GM23338 (cell line): ENCODE measurements at regions not wholly inside any gene's neighbourhood (a gene's known extent, or its start where the extent isn't known, plus 50 kb on each side); places are given as distances from the start of the nearest gene placed in this dataset.
"Not testable (repeated sequence)": the region's sequence is repeated elsewhere in the genome, so short reads cannot be mapped to it uniquely, and the experiment has no call there.

Experiments
- ATAC-seq: fragments of 200-7000 bp; cut with Tn5 transposase; 3 replicates; pipeline ENCODE4 v1.9.1; 2020
- DNase-seq: peaks from one replicate; pipeline ENCODE4 v3.0.0-alpha.2; 2015; ENCODE audit warnings: low spot score
- H2AFZ ChIP-seq: fragments of 200-600 bp; sonication (generic); 2 replicates; pipeline ENCODE4 v1.8.0; 2016; ENCODE audit warnings: antibody characterized with exemption, mild to moderate bottlenecking, moderate library complexity
- H3F3A ChIP-seq: fragments of 200-600 bp; sonication (generic); replicated peaks from 2 replicates; pipeline ENCODE4 v1.8.0; 2017; ENCODE audit warnings: antibody characterized with exemption, mixed run types, low read depth
- H3K27ac ChIP-seq: fragments of 200-600 bp; sonication (generic); 2 replicates; pipeline ENCODE4 v1.6.1; 2016; ENCODE audit warnings: low read depth
- H3K27me3 ChIP-seq: fragments of 200-600 bp; sonication (generic); 2 replicates; pipeline ENCODE4 v1.8.0; 2016; ENCODE audit warnings: mild to moderate bottlenecking, mixed run types, moderate library complexity; ENCODE audit not compliant: insufficient read depth
- H3K36me3 ChIP-seq: fragments of 200-600 bp; sonication (generic); 2 replicates; pipeline ENCODE4 v1.8.0; 2016; ENCODE audit warnings: mild to moderate bottlenecking; ENCODE audit not compliant: insufficient read depth
- H3K4me1 ChIP-seq: fragments of 200-600 bp; sonication (generic); 2 replicates; pipeline ENCODE4 v1.8.0; 2016; ENCODE audit warnings: mild to moderate bottlenecking, moderate library complexity; ENCODE audit not compliant: insufficient read depth
- H3K4me2 ChIP-seq: fragments of 200-600 bp; sonication (generic); 2 replicates; pipeline ENCODE4 v1.7.1; 2017; ENCODE audit warnings: mixed run types
- H3K4me3 ChIP-seq: fragments of 200-600 bp; sonication (generic); 2 replicates; pipeline ENCODE4 v1.6.1; 2016; ENCODE audit warnings: mixed run types
- H3K79me2 ChIP-seq: fragments of 200-600 bp; sonication (generic); replicated peaks from 2 replicates; pipeline ENCODE4 v1.8.0; 2017; ENCODE audit warnings: mild to moderate bottlenecking; ENCODE audit not compliant: insufficient read depth
- H3K9me2 ChIP-seq: fragments of 200-600 bp; sonication (generic); 2 replicates; pipeline ENCODE4 v1.8.0; 2017; ENCODE audit not compliant: insufficient read depth
- H4K20me1 ChIP-seq: fragments of 200-600 bp; sonication (generic); replicated peaks from 2 replicates; pipeline ENCODE4 v1.8.0; 2017; ENCODE audit warnings: mild to moderate bottlenecking; ENCODE audit not compliant: insufficient read depth
- H3K27ac Mint-ChIP-seq: 2 replicates; pipeline ENCODE4 v1.8.0; 2020; ENCODE audit warnings: inconsistent platforms, mild to moderate bottlenecking, moderate library complexity, mixed read lengths
- H3K27me3 Mint-ChIP-seq: 3 replicates; pipeline ENCODE4 v1.8.0; 2022; ENCODE audit warnings: low read depth, mild to moderate bottlenecking, moderate library complexity, mixed read lengths, inconsistent platforms; ENCODE audit not compliant: insufficient read depth, poor library complexity
- H3K36me3 Mint-ChIP-seq: 3 replicates; pipeline ENCODE4 v1.8.0; 2021; ENCODE audit warnings: low read depth, mild to moderate bottlenecking, inconsistent platforms, moderate library complexity, mixed read lengths
- H3K4me1 Mint-ChIP-seq: 3 replicates; pipeline ENCODE4 v1.8.0; 2020; ENCODE audit warnings: mild to moderate bottlenecking, inconsistent platforms, mixed read lengths
- H3K4me3 Mint-ChIP-seq: 3 replicates; pipeline ENCODE4 v1.8.0; 2021; ENCODE audit warnings: moderate library complexity, mild to moderate bottlenecking, inconsistent platforms, mixed read lengths
- H3K9me3 Mint-ChIP-seq: 3 replicates; pipeline ENCODE4 v1.8.0; 2020; ENCODE audit warnings: moderate library complexity, mild to moderate bottlenecking, inconsistent platforms, mixed read lengths

GRCh38 chr1:149241272-149241671, 137.9 kb upstream of the NBPF9 start:
- not testable (repeated sequence) for H3K9me3 Mint-ChIP-seq, ATAC-seq, H3K27me3 Mint-ChIP-seq, H3K27me3 ChIP-seq, H3K27ac Mint-ChIP-seq, H3K79me2 ChIP-seq, H3K36me3 Mint-ChIP-seq, H2AFZ ChIP-seq, H3K27ac ChIP-seq, H3K4me3 Mint-ChIP-seq, H3K4me3 ChIP-seq, H3F3A ChIP-seq, H3K36me3 ChIP-seq, H3K9me2 ChIP-seq, H3K4me2 ChIP-seq, DNase-seq, H3K4me1 ChIP-seq, H3K4me1 Mint-ChIP-seq, H4K20me1 ChIP-seq

GRCh38 chr1:149243572-149243971, 140.2 kb upstream of the NBPF9 start:
- not testable (repeated sequence) for H2AFZ ChIP-seq, H3K9me2 ChIP-seq, DNase-seq, H3K36me3 ChIP-seq, H3K4me1 ChIP-seq, H3K4me1 Mint-ChIP-seq, H3K27ac Mint-ChIP-seq, H3K27me3 ChIP-seq, H3K36me3 Mint-ChIP-seq, H3K27me3 Mint-ChIP-seq, H3F3A ChIP-seq, H3K9me3 Mint-ChIP-seq, ATAC-seq, H3K4me3 ChIP-seq, H3K4me3 Mint-ChIP-seq, H4K20me1 ChIP-seq, H3K79me2 ChIP-seq, H3K27ac ChIP-seq, H3K4me2 ChIP-seq

GRCh38 chr1:149244621-149245020, 141.3 kb upstream of the NBPF9 start:
- H3K4me2 ChIP-seq, H3K79me2 ChIP-seq, H2AFZ ChIP-seq, H3K4me1 Mint-ChIP-seq, DNase-seq, H3K4me1 ChIP-seq, H3F3A ChIP-seq, ATAC-seq, H4K20me1 ChIP-seq, H3K4me3 Mint-ChIP-seq, H3K27me3 ChIP-seq, H3K36me3 Mint-ChIP-seq, H3K27me3 Mint-ChIP-seq, H3K4me3 ChIP-seq, H3K9me3 Mint-ChIP-seq, H3K9me2 ChIP-seq, H3K27ac ChIP-seq, H3K27ac Mint-ChIP-seq, H3K36me3 ChIP-seq: not testable (repeated sequence)

- ATAC-seq, H3K27ac Mint-ChIP-seq: not testable (repeated sequence)
Observed at GRCh38 chr1:149246212-149246611, 142.9 kb upstream of the NBPF9 start.

GRCh38 chr1:149248610-149249009, 145.3 kb upstream of the NBPF9 start:
- not testable (repeated sequence) for H3K27ac Mint-ChIP-seq, H3K4me3 ChIP-seq, H3K4me1 Mint-ChIP-seq, ATAC-seq, DNase-seq, H2AFZ ChIP-seq, H3K4me2 ChIP-seq, H3F3A ChIP-seq, H3K27ac ChIP-seq, H3K4me1 ChIP-seq, H3K27me3 ChIP-seq, H3K36me3 Mint-ChIP-seq, H3K36me3 ChIP-seq, H3K4me3 Mint-ChIP-seq, H4K20me1 ChIP-seq, H3K9me2 ChIP-seq, H3K9me3 Mint-ChIP-seq, H3K27me3 Mint-ChIP-seq, H3K79me2 ChIP-seq

More at GRCh38 chr1:149246212-149246611, 142.9 kb upstream of the NBPF9 start:
- H2AFZ ChIP-seq, H3K36me3 Mint-ChIP-seq, H3K4me2 ChIP-seq, H3K27me3 ChIP-seq, H3K4me1 ChIP-seq, H3K4me1 Mint-ChIP-seq, H3F3A ChIP-seq, H3K9me2 ChIP-seq, DNase-seq, H3K4me3 ChIP-seq, H3K4me3 Mint-ChIP-seq, H4K20me1 ChIP-seq, H3K36me3 ChIP-seq, H3K27me3 Mint-ChIP-seq, H3K79me2 ChIP-seq, H3K9me3 Mint-ChIP-seq, H3K27ac ChIP-seq: not testable (repeated sequence)

GRCh38 chr1:149249850-149250467, 146.6 kb upstream of the NBPF9 start:
- not testable (repeated sequence) for ATAC-seq

More at GRCh38 chr1:149249850-149250467, 146.6 kb upstream of the NBPF9 start:
- not testable (repeated sequence) for H3K36me3 ChIP-seq, H3K4me3 Mint-ChIP-seq, H2AFZ ChIP-seq, H3K27me3 Mint-ChIP-seq, H3K4me1 ChIP-seq, H3K27ac Mint-ChIP-seq, H3K79me2 ChIP-seq, H3K36me3 Mint-ChIP-seq, H3K27ac ChIP-seq, H4K20me1 ChIP-seq, H3K4me3 ChIP-seq, H3K9me3 Mint-ChIP-seq, DNase-seq, H3F3A ChIP-seq, H3K27me3 ChIP-seq, H3K9me2 ChIP-seq, H3K4me2 ChIP-seq, H3K4me1 Mint-ChIP-seq
